ENCODE measurements at regions not wholly inside any gene's neighbourhood (a gene's known extent, or its start where the extent isn't known, plus 50 kb on each side); places are given as distances from the start of the nearest gene placed in this dataset.

DNA sequence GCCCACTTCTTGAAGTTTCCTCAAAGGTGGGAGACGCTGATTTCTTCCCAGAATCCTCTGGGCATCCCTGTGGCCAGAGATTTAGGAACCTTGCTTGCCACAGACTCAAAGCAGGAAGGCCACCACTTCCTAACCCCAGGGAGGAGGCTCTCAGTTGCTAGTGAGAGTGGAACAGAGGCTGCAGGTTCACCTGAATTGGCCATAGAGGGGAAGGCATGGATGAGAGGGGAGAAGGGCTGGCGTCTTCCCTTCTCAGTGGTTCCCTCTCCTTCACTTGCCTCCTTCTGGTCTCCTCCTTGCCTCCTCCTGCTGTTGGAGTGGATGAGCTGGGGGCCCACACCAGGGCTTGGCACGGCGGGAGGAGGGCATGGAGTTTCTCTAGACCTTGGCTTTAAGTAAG, 185.7 kb downstream of the ADAMTS15 start:
- Histone ChIP-seq H3K9me3 (replicated peaks in 1 of 3) (no peaks in the 10 kb centered on the region), H3K36me3 (replicated peaks in 1 of 2) (no peaks in the 10 kb centered on the region), H3K27me3 (no peaks in the 10 kb centered on the region), H3K4me3 (no peak overlapping the region), H3K4me1 (replicated peaks in 1 of 2) (no peaks in the 10 kb centered on the region), H3K27ac (no peak overlapping the region)
- intact Hi-C loops (cut with DNase I): no loop called here
- 66 to 91% (median 91%) methylated on average over 4 of the region's 4 CpGs for WGBS, 4 donors
- TF ChIP-seq, protein P1, sequence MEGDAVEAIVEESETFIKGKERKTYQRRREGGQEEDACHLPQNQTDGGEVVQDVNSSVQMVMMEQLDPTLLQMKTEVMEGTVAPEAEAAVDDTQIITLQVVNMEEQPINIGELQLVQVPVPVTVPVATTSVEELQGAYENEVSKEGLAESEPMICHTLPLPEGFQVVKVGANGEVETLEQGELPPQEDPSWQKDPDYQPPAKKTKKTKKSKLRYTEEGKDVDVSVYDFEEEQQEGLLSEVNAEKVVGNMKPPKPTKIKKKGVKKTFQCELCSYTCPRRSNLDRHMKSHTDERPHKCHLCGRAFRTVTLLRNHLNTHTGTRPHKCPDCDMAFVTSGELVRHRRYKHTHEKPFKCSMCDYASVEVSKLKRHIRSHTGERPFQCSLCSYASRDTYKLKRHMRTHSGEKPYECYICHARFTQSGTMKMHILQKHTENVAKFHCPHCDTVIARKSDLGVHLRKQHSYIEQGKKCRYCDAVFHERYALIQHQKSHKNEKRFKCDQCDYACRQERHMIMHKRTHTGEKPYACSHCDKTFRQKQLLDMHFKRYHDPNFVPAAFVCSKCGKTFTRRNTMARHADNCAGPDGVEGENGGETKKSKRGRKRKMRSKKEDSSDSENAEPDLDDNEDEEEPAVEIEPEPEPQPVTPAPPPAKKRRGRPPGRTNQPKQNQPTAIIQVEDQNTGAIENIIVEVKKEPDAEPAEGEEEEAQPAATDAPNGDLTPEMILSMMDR (IDR thresholded peaks at IDR 0.05): no peak
- TF ChIP-seq POLR2A (IDR thresholded peaks at IDR 0.05): no peak
- no peak for DNase-seq

DNA sequence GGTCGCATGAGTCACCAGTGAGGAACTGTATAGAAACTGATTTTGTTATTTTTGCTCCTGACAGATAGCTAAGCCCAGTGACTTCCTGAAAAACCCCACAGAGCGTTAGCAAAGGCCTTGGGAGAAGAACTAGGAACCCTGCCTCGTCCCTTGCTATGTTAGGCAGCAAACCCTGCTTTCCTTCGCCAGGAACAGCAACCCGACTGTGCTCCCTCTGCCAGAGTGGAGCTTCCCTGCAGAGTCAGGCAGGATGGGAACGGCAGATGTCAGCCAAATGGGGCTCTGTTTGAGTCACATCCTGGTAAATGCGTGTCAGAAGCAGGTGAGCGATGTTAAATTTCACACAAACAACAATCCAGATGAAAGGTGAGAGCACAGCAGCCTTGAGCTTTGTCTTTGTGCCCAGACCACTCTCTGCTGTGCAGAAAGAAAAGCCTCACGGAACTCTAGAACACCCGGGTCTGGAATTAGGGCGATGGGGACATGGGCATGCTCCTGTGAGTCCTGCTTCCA, 186.6 kb downstream of the ADAMTS15 start:
- Histone ChIP-seq H3K4me3 (no peak overlapping the region), H3K27ac (peak overlapping the region in 1 of 5 donors; percentile 58), H3K4me1 (replicated peaks in 1 of 2) (no peaks in the 10 kb centered on the region), H3K36me3 (replicated peaks in 1 of 2) (no peaks in the 10 kb centered on the region), H3K27me3 (no peaks in the 10 kb centered on the region), H3K9me3 (replicated peaks in 1 of 3) (no peaks in the 10 kb centered on the region)
- 43 to 46% (median 46%) methylated on average over 8 to 11 of the region's 11 CpGs for WGBS, 4 donors
- DNase-seq: peak in 2 of 7 donors; percentile 18 to 26
- intact Hi-C loops (cut with DNase I): no loop called here
- TF ChIP-seq, protein P1 (IDR thresholded peaks at IDR 0.05): no peak
- no peak for TF ChIP-seq POLR2A (IDR thresholded peaks at IDR 0.05)

DNA sequence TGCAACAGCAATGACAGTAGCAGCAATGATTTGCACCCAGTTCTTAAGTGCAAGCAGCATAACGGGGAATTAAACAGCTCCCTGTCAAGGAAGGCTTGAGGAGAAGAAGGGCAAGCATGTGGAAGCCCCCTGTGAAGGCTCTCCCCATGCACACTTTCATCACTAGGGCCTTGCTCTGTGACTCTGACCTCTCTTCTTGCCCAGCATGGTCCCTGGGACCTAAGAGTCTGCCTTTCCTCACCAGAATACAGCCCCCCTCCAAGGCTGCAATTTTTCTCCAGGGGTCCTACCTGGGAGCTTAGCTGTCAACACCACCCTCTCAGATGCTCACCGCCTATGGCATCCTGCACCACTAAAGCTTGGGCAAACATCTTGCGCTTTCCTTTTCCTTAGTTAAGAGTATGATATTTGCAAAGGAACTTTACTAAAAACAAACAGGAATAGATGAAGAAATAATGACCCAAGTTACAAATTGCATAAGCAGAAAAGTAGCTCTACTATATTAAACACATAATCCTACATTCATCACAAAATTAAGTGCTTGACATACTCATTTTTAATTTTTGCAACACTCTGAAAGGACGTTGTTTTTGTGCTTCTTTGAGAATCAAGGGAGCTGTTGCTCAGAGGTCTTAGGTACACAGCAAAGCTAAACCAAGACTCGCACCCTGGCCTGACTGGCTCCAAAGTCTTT, 187.6 kb downstream of the ADAMTS15 start:
- Histone ChIP-seq H3K4me3 (no peak overlapping the region), H3K27ac (no peak overlapping the region), H3K9me3 (replicated peaks in 1 of 3) (no peaks in the 10 kb centered on the region), H3K36me3 (replicated peaks in 1 of 2) (no peaks in the 10 kb centered on the region), H3K27me3 (no peaks in the 10 kb centered on the region), H3K4me1 (replicated peaks in 1 of 2) (no peaks in the 10 kb centered on the region)
- intact Hi-C loops (cut with DNase I): no loop called here
- no peak for DNase-seq
- TF ChIP-seq, protein P1 (IDR thresholded peaks at IDR 0.05): no peak
- no peak for TF ChIP-seq POLR2A (IDR thresholded peaks at IDR 0.05)
- WGBS, 4 donors: 77 to 89% (median 85%) methylated on average over 5 of the region's 5 CpGs

DNA sequence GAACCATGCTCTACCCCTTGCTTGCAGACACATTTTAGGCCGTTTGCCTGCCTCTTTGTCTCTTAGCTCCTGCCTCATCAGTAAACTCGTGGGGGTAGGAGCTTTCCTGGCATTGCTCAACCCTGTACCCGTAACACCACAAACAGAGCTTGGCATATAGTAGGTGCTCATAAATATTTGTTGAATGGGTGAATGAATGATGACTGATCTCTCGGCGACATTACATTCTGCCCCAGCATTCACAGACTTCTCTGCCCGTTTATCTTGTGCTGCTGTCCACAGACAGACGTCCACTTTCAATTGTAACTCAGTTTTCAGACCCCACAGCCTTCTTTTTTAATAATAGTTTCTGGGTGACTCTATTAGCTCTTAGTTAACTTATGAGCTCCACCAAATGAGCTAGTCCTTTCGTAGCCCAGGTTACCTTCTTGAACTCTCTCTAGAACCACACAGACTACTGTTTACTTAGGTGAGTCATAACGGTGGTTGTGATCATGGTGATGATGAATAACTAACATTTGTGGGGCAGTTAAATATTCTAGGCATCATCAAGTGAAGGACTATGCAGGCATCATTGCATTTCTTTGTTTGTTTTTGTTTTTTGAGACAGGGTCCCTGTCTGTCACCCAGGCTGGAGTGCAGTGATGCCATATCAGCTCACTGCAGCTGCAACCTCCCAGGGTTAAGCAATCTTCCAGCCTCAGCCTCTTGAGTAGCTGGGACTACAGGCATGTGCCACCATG, 188.4 kb downstream of the ADAMTS15 start:
- H3K27ac ChIP-seq: no peak overlapping the region
- no peak for DNase-seq
- H3K27me3 ChIP-seq: no peaks in the 10 kb centered on the region
- H3K36me3 ChIP-seq (replicated peaks in 1 of 2): no peaks in the 10 kb centered on the region
- intact Hi-C loops (cut with DNase I): no loop called here
- WGBS, 4 donors: 69 to 74% (median 70%) methylated on average over 9 of the region's 9 CpGs
- H3K4me1 ChIP-seq (replicated peaks in 1 of 2): no peaks in the 10 kb centered on the region
- H3K9me3 ChIP-seq (replicated peaks in 1 of 3): no peaks in the 10 kb centered on the region
- TF ChIP-seq, protein P1 (IDR thresholded peaks at IDR 0.05): no peak
- TF ChIP-seq POLR2A (IDR thresholded peaks at IDR 0.05): no peak
- H3K4me3 ChIP-seq: no peak overlapping the region
